HG03439 (cell line): ENCODE measurements at regions not wholly inside any gene's neighbourhood (a gene's known extent, or its start where the extent isn't known, plus 50 kb on each side); places are given as distances from the start of the nearest gene placed in this dataset.

Experiments used
- ATAC-seq: cut with Tn5 transposase; IDR thresholded peaks from one replicate; pipeline ENCODE4 v1.9.1; 2021; ENCODE audit warnings: mild to moderate bottlenecking, moderate library complexity; ENCODE audit not compliant: unreplicated experiment

GRCh38 chr17:63325808-63326207 lies 120.3 kb downstream of the CYB561 start:
- ATAC-seq = no peak

GRCh38 chr17:63329876-63330275 lies 116.2 kb downstream of the CYB561 start:
- no peak for ATAC-seq

- ATAC-seq = no peak
These were observed 114.6 kb downstream of the CYB561 start for GRCh38 chr17:63331301-63332061.

- ATAC-seq = no peak
These were observed 113.8 kb downstream of the CYB561 start for GRCh38 chr17:63332286-63332685.

GRCh38 chr17:63333869-63334268 lies 112.2 kb downstream of the CYB561 start:
- no peak for ATAC-seq

- no peak for ATAC-seq
These were observed 110.3 kb downstream of the CYB561 start for GRCh38 chr17:63335831-63336230.

GRCh38 chr17:63337579-63337978 lies 108.5 kb downstream of the CYB561 start:
- ATAC-seq = no peak

- ATAC-seq = no peak
These were observed 107.8 kb downstream of the CYB561 start for GRCh38 chr17:63338272-63338671.

GRCh38 chr17:63341276-63341675 lies 104.8 kb downstream of the CYB561 start:
- ATAC-seq = no peak

GRCh38 chr17:63344383-63344782 lies 101.7 kb downstream of the CYB561 start:
- no peak for ATAC-seq

GRCh38 chr17:63345611-63346010 lies 100.5 kb downstream of the CYB561 start:
- ATAC-seq = no peak

- no peak for ATAC-seq
These were observed 98.6 kb downstream of the CYB561 start for GRCh38 chr17:63347475-63347874.

GRCh38 chr17:63349478-63350000 lies 96.6 kb downstream of the CYB561 start:
- ATAC-seq = no peak

GRCh38 chr17:63350364-63350763 lies 95.7 kb downstream of the CYB561 start:
- ATAC-seq = no peak

- ATAC-seq = no peak
These were observed 91.8 kb downstream of the CYB561 start for GRCh38 chr17:63354256-63354655.

- no peak for ATAC-seq
These were observed 89.8 kb downstream of the CYB561 start for GRCh38 chr17:63356337-63356757.

GRCh38 chr17:63358111-63358839 lies 87.8 kb downstream of the CYB561 start:
- ATAC-seq = no peak

GRCh38 chr17:63358956-63359355 lies 87.2 kb downstream of the CYB561 start:
- no peak for ATAC-seq

- ATAC-seq = no peak
These were observed 84.9 kb downstream of the CYB561 start for GRCh38 chr17:63361182-63361581.

GRCh38 chr17:63362115-63362514 lies 84.0 kb downstream of the CYB561 start:
- no peak for ATAC-seq

GRCh38 chr17:63364387-63364786 lies 81.7 kb downstream of the CYB561 start:
- no peak for ATAC-seq

- no peak for ATAC-seq
These were observed 81.2 kb downstream of the CYB561 start for GRCh38 chr17:63364944-63365343.
